Gastroesophageal sphincter (tissue), 3 donors: ENCODE measurements at regions not wholly inside any gene's neighbourhood (a gene's known extent, or its start where the extent isn't known, plus 50 kb on each side); places are given as distances from the start of the nearest gene placed in this dataset.

ENCODE experiments used
- CTCF ChIP-seq, 4 experiments: fragments of 200-600 bp in 2 of 4; fragments of 450-650 bp in 2 of 4; sonication (generic) in 1 of 4; IDR thresholded peaks; one replicate each; pipeline ENCODE4 v1.5.1; 2017 to 2019; ENCODE audit warnings: antibody characterized with exemption in 4 of 4, mild to moderate bottlenecking in 2 of 4, moderate library complexity in 2 of 4
- POLR2A ChIP-seq, 2 donors: fragments of 450-650 bp; IDR thresholded peaks; one replicate each; pipeline ENCODE4 v1.6.1; 2017; ENCODE audit warnings: antibody characterized with exemption in 2 of 2, mild to moderate bottlenecking in 2 of 2, moderate library complexity in 1 of 2
- POLR2AphosphoS5 ChIP-seq: sonication (generic); formaldehyde crosslinking; IDR thresholded peaks from one replicate; pipeline ENCODE4 v1.6.1; 2017; ENCODE audit warnings: antibody characterized with exemption

GRCh38 chr1:114208714-114209113 is 55.0 kb upstream of the SYT6 start:
- TF ChIP-seq CTCF (IDR thresholded peaks at IDR 0.05) (no peak), POLR2AphosphoS5 (no peak), POLR2A (IDR thresholded peaks at IDR 0.05) (no peak)
